H9 (cell line): ENCODE measurements at regions not wholly inside any gene's neighbourhood (a gene's known extent, or its start where the extent isn't known, plus 50 kb on each side); places are given as distances from the start of the nearest gene placed in this dataset.

Source experiments
- DNase-seq: peaks from one replicate; pipeline ENCODE4 v3.0.0-alpha.2; 2017
- H2AFZ ChIP-seq: one replicate; pipeline ENCODE4 v1.6.1; 2013; ENCODE audit warnings: mild to moderate bottlenecking, low read length, control low read depth, moderate library complexity
- H2AK5ac ChIP-seq: 2 replicates; pipeline ENCODE4 v1.6.1; 2013; ENCODE audit warnings: low read length, control low read depth, mixed read lengths; ENCODE audit not compliant: insufficient read length
- H2BK120ac ChIP-seq: one replicate; pipeline ENCODE4 v1.6.1; 2013; ENCODE audit warnings: low read depth, mild to moderate bottlenecking, low read length, control low read depth, inconsistent platforms; ENCODE audit not compliant: poor library complexity, severe bottlenecking
- H2BK12ac ChIP-seq: 2 replicates; pipeline ENCODE4 v1.6.1; 2013; ENCODE audit warnings: low read length, control low read depth, mixed read lengths, low read depth; ENCODE audit not compliant: insufficient read length
- H2BK15ac ChIP-seq: 2 replicates; pipeline ENCODE4 v1.6.1; 2013; ENCODE audit warnings: low read depth, low read length, control low read depth
- H2BK20ac ChIP-seq: one replicate; pipeline ENCODE4 v1.6.1; 2013; ENCODE audit warnings: low read depth, mild to moderate bottlenecking, low read length, control low read depth, inconsistent platforms; ENCODE audit not compliant: poor library complexity, severe bottlenecking
- H2BK5ac ChIP-seq: 2 replicates; pipeline ENCODE4 v1.6.1; 2013; ENCODE audit warnings: low read length, control low read depth, mixed read lengths; ENCODE audit not compliant: insufficient read length
- H3K14ac ChIP-seq: 2 replicates; pipeline ENCODE4 v1.6.1; 2013; ENCODE audit warnings: low read length, control low read depth; ENCODE audit not compliant: insufficient read depth
- H3K18ac ChIP-seq: 2 replicates; pipeline ENCODE4 v1.6.1; 2013; ENCODE audit warnings: low read depth, mild to moderate bottlenecking, mixed read lengths, low read length, control low read depth; ENCODE audit not compliant: insufficient read length
- H3K23ac ChIP-seq: 2 replicates; pipeline ENCODE4 v1.6.1; 2013; ENCODE audit warnings: low read length, control low read depth, mixed read lengths, low read depth; ENCODE audit not compliant: insufficient read length
- H3K23me2 ChIP-seq: 2 replicates; pipeline ENCODE4 v1.6.1; 2013; ENCODE audit warnings: low read depth, mild to moderate bottlenecking, mixed read lengths, low read length, control low read depth; ENCODE audit not compliant: insufficient read length, poor library complexity, severe bottlenecking
- H3K27ac ChIP-seq: 2 replicates; pipeline ENCODE4 v1.5.1; 2013; ENCODE audit warnings: low read length, control low read depth, mixed read lengths, low read depth; ENCODE audit not compliant: insufficient read length
- H3K27me3 ChIP-seq: 2 replicates; pipeline ENCODE4 v1.6.1; 2013; ENCODE audit warnings: low read length, control low read depth, inconsistent platforms; ENCODE audit not compliant: insufficient read depth
- H3K4ac ChIP-seq: 2 replicates; pipeline ENCODE4 v1.6.1; 2013; ENCODE audit warnings: low read depth, mild to moderate bottlenecking, control low read depth, inconsistent platforms, low read length, moderate library complexity
- H3K4me1 ChIP-seq: 2 replicates; pipeline ENCODE4 v1.6.1; 2013; ENCODE audit warnings: low read length, control low read depth, inconsistent platforms; ENCODE audit not compliant: insufficient read depth
- H3K4me2 ChIP-seq: 2 replicates; pipeline ENCODE4 v1.6.1; 2013; ENCODE audit warnings: low read length, control low read depth, mixed read lengths; ENCODE audit not compliant: insufficient read length, insufficient read depth
- H3K56ac ChIP-seq: 2 replicates; pipeline ENCODE4 v1.6.1; 2013; ENCODE audit warnings: low read depth, mild to moderate bottlenecking, mixed read lengths, low read length, control low read depth; ENCODE audit not compliant: insufficient read length
- H3K79me1 ChIP-seq: 2 replicates; pipeline ENCODE4 v1.6.1; 2013; ENCODE audit warnings: low read depth, mild to moderate bottlenecking, moderate library complexity, low read length, control low read depth, inconsistent platforms; ENCODE audit not compliant: insufficient read depth, poor library complexity, severe bottlenecking
- H3K79me2 ChIP-seq: 2 replicates; pipeline ENCODE4 v1.6.1; 2013; ENCODE audit warnings: low read length, control low read depth, inconsistent platforms; ENCODE audit not compliant: insufficient read depth
- H3K9ac ChIP-seq: 2 replicates; pipeline ENCODE4 v1.6.1; 2013; ENCODE audit warnings: low read length, control low read depth, mixed read lengths; ENCODE audit not compliant: insufficient read length; ENCODE audit errors: extremely low read depth
- H3K9me3 ChIP-seq: one replicate; pipeline ENCODE4 v1.6.1; 2013; ENCODE audit warnings: low read depth, low read length, inconsistent platforms; ENCODE audit not compliant: control insufficient read depth
- H3T11ph ChIP-seq: one replicate; pipeline ENCODE4 v1.6.1; 2013; ENCODE audit warnings: mild to moderate bottlenecking, low read length, control low read depth, inconsistent platforms
- H4K20me1 ChIP-seq: one replicate; pipeline ENCODE4 v1.6.1; 2013; ENCODE audit not compliant: control insufficient read depth, insufficient read length, insufficient read depth
- H4K5ac ChIP-seq: 2 replicates; pipeline ENCODE4 v1.6.1; 2013; ENCODE audit warnings: low read depth, mild to moderate bottlenecking, mixed read lengths, low read length, control low read depth; ENCODE audit not compliant: insufficient read length
- H4K8ac ChIP-seq: replicated peaks from 2 replicates; pipeline ENCODE4 v1.6.1; 2013; ENCODE audit warnings: low read length, control low read depth, mixed read lengths, low read depth; ENCODE audit not compliant: insufficient read length
- H4K91ac ChIP-seq: 2 replicates; pipeline ENCODE4 v1.6.1; 2013; ENCODE audit warnings: low read depth, mild to moderate bottlenecking, moderate library complexity, mixed read lengths, low read length, control low read depth; ENCODE audit not compliant: insufficient read length
- H3K27ac Mint-ChIP-seq, 3 experiments: 2 replicates in 2 of 3; 3 replicates in 1 of 3; pipeline ENCODE4 v1.8.0; 2020 to 2021; ENCODE audit warnings: mixed read lengths in 3 of 3, mild to moderate bottlenecking in 1 of 3, moderate library complexity in 1 of 3
- H3K27me3 Mint-ChIP-seq: 2 replicates; pipeline ENCODE4 v1.8.0; 2021; ENCODE audit warnings: low read depth, mild to moderate bottlenecking, moderate library complexity, mixed read lengths
- H3K36me3 Mint-ChIP-seq, 3 experiments: 2 replicates in 2 of 3; 3 replicates in 1 of 3; pipeline ENCODE4 v1.8.0; 2020 to 2021; ENCODE audit warnings: low read depth in 3 of 3, mixed read lengths in 3 of 3; ENCODE audit not compliant: insufficient read depth in 1 of 3
- H3K4me1 Mint-ChIP-seq, 2 experiments: 2 replicates each; pipeline ENCODE4 v1.8.0; 2020; ENCODE audit warnings: mixed read lengths in 2 of 2
- H3K4me3 Mint-ChIP-seq, 2 experiments: 2 replicates in 1 of 2; 3 replicates in 1 of 2; pipeline ENCODE4 v1.8.0; 2020 to 2021; ENCODE audit warnings: mild to moderate bottlenecking in 2 of 2, mixed read lengths in 2 of 2, moderate library complexity in 1 of 2
- H3K9me3 Mint-ChIP-seq, 2 experiments: 2 replicates in 1 of 2; 3 replicates in 1 of 2; pipeline ENCODE4 v1.8.0; 2020; ENCODE audit warnings: mild to moderate bottlenecking in 2 of 2, mixed read lengths in 2 of 2, moderate library complexity in 1 of 2
- CTCF ChIP-seq: fragments of 200-600 bp; sonication (generic); conservative IDR thresholded peaks from 3 replicates; pipeline ENCODE4 v1.8.0; 2021; ENCODE audit warnings: antibody characterized with exemption, mild to moderate bottlenecking
- WGBS: extraction: QIAGEN DNeasy Blood & Tissue Kit; methylation state at CpG from one replicate; pipeline ENCODE4 v1.1.7; 2013; ENCODE audit warnings: missing lambda C conversion rate, low lambda C conversion rate, mixed read lengths; ENCODE audit not compliant: insufficient read length; ENCODE audit errors: extremely low coverage; 5-methylcytosine and 5-hydroxymethylcytosine counted together

- H3K4me2 ChIP-seq: no peak overlapping the region
- no peaks in the 10 kb centered on the region; the same call in 1 of the 2 replicates for H3K4me1 ChIP-seq
- no CpG with 5 or more reads among the region's 2 CpGs for WGBS
- no peaks in the 10 kb centered on the region for H3K79me2 ChIP-seq
- Mint-ChIP-seq H3K9me3 (no peaks in the 10 kb centered on the region), H3K4me3 (no peak overlapping the region), H3K27ac (no peak overlapping the region), H3K36me3 (no peaks in the 10 kb centered on the region), H3K4me1 (peaks cover 4% of the 10 kb centered on the region in 2 experiments), H3K27me3 (no peaks in the 10 kb centered on the region)
- no peak overlapping the region for H2AK5ac ChIP-seq
- no peak overlapping the region for H3K14ac ChIP-seq
- H2BK12ac ChIP-seq: no peak overlapping the region
- H3K4ac ChIP-seq: no peak overlapping the region
- no peak for TF ChIP-seq CTCF
- H2BK5ac ChIP-seq: no peak overlapping the region
- H2BK120ac ChIP-seq: no peak overlapping the region
- H3K56ac ChIP-seq: no peak overlapping the region
- H3K9me3 ChIP-seq: no peaks in the 10 kb centered on the region
- no peaks in the 10 kb centered on the region for H3K79me1 ChIP-seq
- no peak overlapping the region for H3K27ac ChIP-seq
- H4K5ac ChIP-seq: no peak overlapping the region
- H3K9ac ChIP-seq: no peak overlapping the region
- H2BK15ac ChIP-seq: no peak overlapping the region
- H4K20me1 ChIP-seq: no peaks in the 10 kb centered on the region
- H4K91ac ChIP-seq: no peak overlapping the region
- no peak overlapping the region for H2BK20ac ChIP-seq
- H3K23ac ChIP-seq: no peak overlapping the region
- H2AFZ ChIP-seq: no peak overlapping the region
- no peaks in the 10 kb centered on the region for H3K27me3 ChIP-seq
- H3K23me2 ChIP-seq: no peaks in the 10 kb centered on the region
- no peak overlapping the region for H3K18ac ChIP-seq
- no peak overlapping the region for H4K8ac ChIP-seq
- no peak overlapping the region for H3T11ph ChIP-seq
- DNase-seq: no peak
Measured at GRCh38 chr21:19864476-19864875, 1133.7 kb upstream of the NCAM2 start.
